ENCODE measurements at regions not wholly inside any gene's neighbourhood (a gene's known extent, or its start where the extent isn't known, plus 50 kb on each side); places are given as distances from the start of the nearest gene placed in this dataset.
"Not testable (repeated sequence)": the region's sequence is repeated elsewhere in the genome, so short reads cannot be mapped to it uniquely, and the experiment has no call there.

GRCh38 chr1:186775881-186776560 lies 52.7 kb upstream of the PLA2G4A start:
- DNase-seq (ENCODE audit: low spot score) = no peak

- DNase-seq (ENCODE audit: low spot score) = no peak
These were observed 53.7 kb upstream of the PLA2G4A start for GRCh38 chr1:186775036-186775435.

- no peak for DNase-seq (ENCODE audit: low spot score)
These were observed 56.5 kb upstream of the PLA2G4A start for GRCh38 chr1:186772228-186772627.

GRCh38 chr1:186770421-186770820 lies 58.3 kb upstream of the PLA2G4A start:
- no peak for DNase-seq (ENCODE audit: low spot score)

GRCh38 chr1:186768906-186769305 lies 59.8 kb upstream of the PLA2G4A start:
- DNase-seq (ENCODE audit: low spot score) = no peak

GRCh38 chr1:186765446-186765845 lies 63.3 kb upstream of the PLA2G4A start:
- no peak for DNase-seq (ENCODE audit: low spot score)

- DNase-seq (ENCODE audit: low spot score) = no peak
These were observed 65.6 kb upstream of the PLA2G4A start for GRCh38 chr1:186763107-186763506.

GRCh38 chr1:186762653-186763052 lies 66.1 kb upstream of the PLA2G4A start:
- DNase-seq (ENCODE audit: low spot score) = no peak

- no peak for DNase-seq (ENCODE audit: low spot score)
These were observed 67.4 kb upstream of the PLA2G4A start for GRCh38 chr1:186761358-186761757.

GRCh38 chr1:186760446-186760845 lies 68.3 kb upstream of the PLA2G4A start:
- no peak for DNase-seq (ENCODE audit: low spot score)

- not testable (repeated sequence) for DNase-seq (ENCODE audit: low spot score)
These were observed 69.7 kb upstream of the PLA2G4A start for GRCh38 chr1:186758896-186759606.

GRCh38 chr1:186757851-186758250 lies 70.9 kb upstream of the PLA2G4A start:
- no peak for DNase-seq (ENCODE audit: low spot score)

GRCh38 chr1:186754542-186755145 lies 74.1 kb upstream of the PLA2G4A start:
- no peak for DNase-seq (ENCODE audit: low spot score)

- no peak for DNase-seq (ENCODE audit: low spot score)
These were observed 73.0 kb upstream of the PTGS2 start for GRCh38 chr1:186753241-186753640.

- peak; percentile 35 for DNase-seq (ENCODE audit: low spot score)
These were observed 70.0 kb upstream of the PTGS2 start for GRCh38 chr1:186750257-186750656.

- no peak for DNase-seq (ENCODE audit: low spot score)
These were observed 69.6 kb upstream of the PTGS2 start for GRCh38 chr1:186749820-186750219.

GRCh38 chr1:186747661-186748060 lies 67.4 kb upstream of the PTGS2 start:
- DNase-seq (ENCODE audit: low spot score) = no peak

GRCh38 chr1:186745531-186746146 lies 65.4 kb upstream of the PTGS2 start:
- no peak for DNase-seq (ENCODE audit: low spot score)

GRCh38 chr1:186741640-186742039 lies 61.4 kb upstream of the PTGS2 start:
- DNase-seq (ENCODE audit: low spot score) = no peak

- DNase-seq (ENCODE audit: low spot score) = no peak
These were observed 60.1 kb upstream of the PTGS2 start for GRCh38 chr1:186740324-186740723.

GRCh38 chr1:186739515-186739914 lies 59.3 kb upstream of the PTGS2 start:
- DNase-seq (ENCODE audit: low spot score) = no peak

GRCh38 chr1:186738926-186739325 lies 58.7 kb upstream of the PTGS2 start:
- DNase-seq (ENCODE audit: low spot score) = no peak

All from AG20443 (cell line).